ENCODE measurements at regions not wholly inside any gene's neighbourhood (a gene's known extent, or its start where the extent isn't known, plus 50 kb on each side); places are given as distances from the start of the nearest gene placed in this dataset.

- no peak overlapping the region for H3K4me3 ChIP-seq (replicated peaks in 1 of 3; ENCODE audit: low read depth in 2 of 3, low read length in 3 of 3)
- intact Hi-C loops (cut with micrococcal nuclease), result no loop called here
- WGBS (ENCODE audit: insufficient coverage), result 100% methylated on average over 1 of the region's 2 CpGs
- no peaks in the 10 kb centered on the region for H3K36me3 Mint-ChIP-seq
- no peak for DNase-seq
- H3K27me3 Mint-ChIP-seq (ENCODE audit: low read depth in 3 of 3), result peaks cover 35 to 57% (median 55%) of the 10 kb centered on the region in 3 donors
- no peaks in the 10 kb centered on the region for H3K79me2 ChIP-seq (ENCODE audit: insufficient read depth, low read length)
- TF ChIP-seq, protein P1, sequence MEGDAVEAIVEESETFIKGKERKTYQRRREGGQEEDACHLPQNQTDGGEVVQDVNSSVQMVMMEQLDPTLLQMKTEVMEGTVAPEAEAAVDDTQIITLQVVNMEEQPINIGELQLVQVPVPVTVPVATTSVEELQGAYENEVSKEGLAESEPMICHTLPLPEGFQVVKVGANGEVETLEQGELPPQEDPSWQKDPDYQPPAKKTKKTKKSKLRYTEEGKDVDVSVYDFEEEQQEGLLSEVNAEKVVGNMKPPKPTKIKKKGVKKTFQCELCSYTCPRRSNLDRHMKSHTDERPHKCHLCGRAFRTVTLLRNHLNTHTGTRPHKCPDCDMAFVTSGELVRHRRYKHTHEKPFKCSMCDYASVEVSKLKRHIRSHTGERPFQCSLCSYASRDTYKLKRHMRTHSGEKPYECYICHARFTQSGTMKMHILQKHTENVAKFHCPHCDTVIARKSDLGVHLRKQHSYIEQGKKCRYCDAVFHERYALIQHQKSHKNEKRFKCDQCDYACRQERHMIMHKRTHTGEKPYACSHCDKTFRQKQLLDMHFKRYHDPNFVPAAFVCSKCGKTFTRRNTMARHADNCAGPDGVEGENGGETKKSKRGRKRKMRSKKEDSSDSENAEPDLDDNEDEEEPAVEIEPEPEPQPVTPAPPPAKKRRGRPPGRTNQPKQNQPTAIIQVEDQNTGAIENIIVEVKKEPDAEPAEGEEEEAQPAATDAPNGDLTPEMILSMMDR (IDR thresholded peaks at IDR 0.05), result no peak
- H3K4me1 ChIP-seq (ENCODE audit: control insufficient read depth in 1 of 2, insufficient read depth in 2 of 2, low read length in 2 of 2), result no peaks in the 10 kb centered on the region
- peaks cover 0 to 3% (median 0%) of the 10 kb centered on the region in 7 donors for H3K9me3 Mint-ChIP-seq
- no peak overlapping the region for H3K4me3 Mint-ChIP-seq
- H3K9ac ChIP-seq (ENCODE audit: insufficient read depth, low read length, poor library complexity, severe bottlenecking), result no peak overlapping the region
- no peak overlapping the region for H3K4me2 ChIP-seq (replicated peaks; ENCODE audit: extremely low read depth, low read length, poor library complexity, severe bottlenecking)
- H4K20me1 ChIP-seq (ENCODE audit: insufficient read depth, low read length), result no peaks in the 10 kb centered on the region
- H3K27ac Mint-ChIP-seq, result no peak overlapping the region
- H2AFZ ChIP-seq (ENCODE audit: insufficient read depth, low read depth, low read length, poor library complexity, severe bottlenecking), result no peak overlapping the region
- H3K4me1 Mint-ChIP-seq, result no peaks in the 10 kb centered on the region
- H3K27me3 ChIP-seq (ENCODE audit: control insufficient read depth in 2 of 2, insufficient read depth in 2 of 2, low read length in 2 of 2), result peaks cover 37 to 49% of the 10 kb centered on the region in 2 donors
- no peak overlapping the region for H3K27ac ChIP-seq (ENCODE audit: low read depth in 1 of 2, low read length in 2 of 2)
- no peaks in the 10 kb centered on the region for H3K36me3 ChIP-seq (replicated peaks in 1 of 2; ENCODE audit: control insufficient read depth in 1 of 2, insufficient read depth in 2 of 2, low read length in 2 of 2)
- no peaks in the 10 kb centered on the region for H3K9me3 ChIP-seq (replicated peaks in 1 of 2; ENCODE audit: control insufficient read depth in 1 of 2, insufficient read depth in 1 of 2, low read length in 2 of 2)
Measured at GRCh38 chr3:71881732-71882131, 96.8 kb upstream of the PROK2 start.

DNA sequence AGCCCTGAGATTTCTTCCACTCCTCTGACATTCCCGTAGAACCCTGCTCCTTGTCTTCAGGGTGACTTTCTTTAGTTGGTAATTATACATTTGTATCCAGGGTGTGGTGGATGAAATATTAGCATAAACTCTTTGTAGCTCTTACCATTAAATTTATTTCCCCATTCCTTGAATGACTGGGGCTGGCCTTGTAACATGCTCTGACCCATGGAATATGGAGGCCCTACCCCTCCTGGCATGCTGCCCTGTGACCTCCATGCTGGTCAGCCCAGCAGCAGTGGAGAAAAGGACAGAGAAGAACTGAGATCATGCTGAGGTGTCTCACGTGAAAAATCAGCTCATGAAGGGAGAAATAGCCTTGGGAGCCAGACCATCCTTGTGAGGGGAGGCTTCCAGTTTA lies 96.1 kb upstream of the PROK2 start:
- Mint-ChIP-seq H3K9me3 (peaks cover 0 to 3% (median 0%) of the 10 kb centered on the region in 7 donors), H3K4me1 (no peaks in the 10 kb centered on the region), H3K27ac (no peak overlapping the region), H3K36me3 (no peaks in the 10 kb centered on the region), H3K4me3 (no peak overlapping the region), H3K27me3 (ENCODE audit: low read depth in 3 of 3) (peaks cover 35 to 58% (median 54%) of the 10 kb centered on the region in 3 donors)
- Histone ChIP-seq H3K27me3 (ENCODE audit: control insufficient read depth in 2 of 2, insufficient read depth in 2 of 2, low read length in 2 of 2) (peaks cover 38 to 43% of the 10 kb centered on the region in 2 donors), H3K27ac (ENCODE audit: low read depth in 1 of 2, low read length in 2 of 2) (no peak overlapping the region), H2AFZ (ENCODE audit: insufficient read depth, low read depth, low read length, poor library complexity, severe bottlenecking) (no peak overlapping the region), H3K79me2 (ENCODE audit: insufficient read depth, low read length) (no peaks in the 10 kb centered on the region), H3K36me3 (replicated peaks in 1 of 2; ENCODE audit: control insufficient read depth in 1 of 2, insufficient read depth in 2 of 2, low read length in 2 of 2) (no peaks in the 10 kb centered on the region), H3K9me3 (replicated peaks in 1 of 2; ENCODE audit: control insufficient read depth in 1 of 2, insufficient read depth in 1 of 2, low read length in 2 of 2) (no peaks in the 10 kb centered on the region), H3K4me3 (replicated peaks in 1 of 3; ENCODE audit: low read depth in 2 of 3, low read length in 3 of 3) (no peak overlapping the region), H3K4me1 (ENCODE audit: control insufficient read depth in 1 of 2, insufficient read depth in 2 of 2, low read length in 2 of 2) (no peaks in the 10 kb centered on the region), H3K9ac (ENCODE audit: insufficient read depth, low read length, poor library complexity, severe bottlenecking) (no peak overlapping the region), H4K20me1 (ENCODE audit: insufficient read depth, low read length) (no peaks in the 10 kb centered on the region), H3K4me2 (replicated peaks; ENCODE audit: extremely low read depth, low read length, poor library complexity, severe bottlenecking) (no peak overlapping the region)
- no peak for DNase-seq
- intact Hi-C loops (cut with micrococcal nuclease), result no loop called here
- TF ChIP-seq, protein P1 (IDR thresholded peaks at IDR 0.05), result no peak
- no CpG with 5 or more reads among the region's 2 CpGs for WGBS (ENCODE audit: insufficient coverage)
